GM10266 (cell line): ENCODE measurements at regions not wholly inside any gene's neighbourhood (a gene's known extent, or its start where the extent isn't known, plus 50 kb on each side); places are given as distances from the start of the nearest gene placed in this dataset.

Experiments used
- DNase-seq: peaks from one replicate; pipeline ENCODE4 v3.0.0; 2012; ENCODE audit errors: extremely low spot score
- TF ChIP-seq, protein P1 (sequence below): IDR thresholded peaks from 2 replicates; pipeline ENCODE4 v1.5.1; 2012; ENCODE audit warnings: mild to moderate bottlenecking, low read depth; ENCODE audit not compliant: control insufficient read depth, insufficient read depth; ENCODE audit errors: missing control alignments

DNA sequence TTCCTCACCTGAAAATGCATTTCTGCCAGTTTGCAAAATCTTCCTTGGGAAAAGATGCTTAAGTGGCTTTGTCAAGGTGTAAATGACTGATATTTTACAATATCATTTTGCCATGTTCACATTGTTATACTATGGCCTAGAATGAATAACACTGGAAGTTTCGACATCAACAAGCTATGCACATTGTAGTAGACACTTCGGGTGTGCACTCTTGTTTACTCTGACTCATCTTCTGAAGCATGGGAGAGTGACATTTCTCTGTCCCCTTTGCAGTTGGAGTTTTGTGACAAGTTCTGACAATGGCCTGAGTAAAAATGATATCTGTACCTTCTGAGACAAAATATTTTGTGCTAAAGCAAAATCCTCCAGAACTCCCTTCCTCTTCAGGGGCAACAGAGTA, 567.0 kb upstream of the RGMA start:
- TF ChIP-seq, protein P1, sequence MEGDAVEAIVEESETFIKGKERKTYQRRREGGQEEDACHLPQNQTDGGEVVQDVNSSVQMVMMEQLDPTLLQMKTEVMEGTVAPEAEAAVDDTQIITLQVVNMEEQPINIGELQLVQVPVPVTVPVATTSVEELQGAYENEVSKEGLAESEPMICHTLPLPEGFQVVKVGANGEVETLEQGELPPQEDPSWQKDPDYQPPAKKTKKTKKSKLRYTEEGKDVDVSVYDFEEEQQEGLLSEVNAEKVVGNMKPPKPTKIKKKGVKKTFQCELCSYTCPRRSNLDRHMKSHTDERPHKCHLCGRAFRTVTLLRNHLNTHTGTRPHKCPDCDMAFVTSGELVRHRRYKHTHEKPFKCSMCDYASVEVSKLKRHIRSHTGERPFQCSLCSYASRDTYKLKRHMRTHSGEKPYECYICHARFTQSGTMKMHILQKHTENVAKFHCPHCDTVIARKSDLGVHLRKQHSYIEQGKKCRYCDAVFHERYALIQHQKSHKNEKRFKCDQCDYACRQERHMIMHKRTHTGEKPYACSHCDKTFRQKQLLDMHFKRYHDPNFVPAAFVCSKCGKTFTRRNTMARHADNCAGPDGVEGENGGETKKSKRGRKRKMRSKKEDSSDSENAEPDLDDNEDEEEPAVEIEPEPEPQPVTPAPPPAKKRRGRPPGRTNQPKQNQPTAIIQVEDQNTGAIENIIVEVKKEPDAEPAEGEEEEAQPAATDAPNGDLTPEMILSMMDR: no peak
- DNase-seq: no peak

DNA sequence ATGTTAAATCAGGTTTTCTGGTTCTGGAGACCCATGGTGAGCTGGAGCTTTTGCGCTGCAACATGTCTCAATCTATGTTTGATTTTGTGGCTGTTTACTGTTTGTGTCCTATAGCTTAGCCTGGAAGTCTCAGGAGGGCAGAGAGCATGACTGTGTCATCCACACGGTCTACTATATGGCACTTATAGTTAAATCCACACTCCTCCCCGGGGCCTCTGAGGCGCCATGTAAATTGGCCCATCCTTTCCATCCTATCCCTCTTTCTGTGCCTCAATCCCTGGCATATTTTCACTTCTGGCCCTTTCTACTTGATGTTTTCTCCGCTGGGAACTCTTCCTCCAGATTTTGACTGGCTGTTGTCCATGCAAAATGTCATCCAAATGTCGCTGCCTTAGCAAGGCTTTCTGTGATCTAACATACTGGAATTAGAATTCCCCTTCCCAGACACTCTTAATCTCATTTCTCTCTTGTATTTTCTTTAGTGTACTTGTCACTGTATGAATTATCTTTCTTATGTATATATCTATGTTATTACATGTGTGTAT, 560.8 kb upstream of the RGMA start:
- TF ChIP-seq, protein P1: no peak
- no peak for DNase-seq

DNA sequence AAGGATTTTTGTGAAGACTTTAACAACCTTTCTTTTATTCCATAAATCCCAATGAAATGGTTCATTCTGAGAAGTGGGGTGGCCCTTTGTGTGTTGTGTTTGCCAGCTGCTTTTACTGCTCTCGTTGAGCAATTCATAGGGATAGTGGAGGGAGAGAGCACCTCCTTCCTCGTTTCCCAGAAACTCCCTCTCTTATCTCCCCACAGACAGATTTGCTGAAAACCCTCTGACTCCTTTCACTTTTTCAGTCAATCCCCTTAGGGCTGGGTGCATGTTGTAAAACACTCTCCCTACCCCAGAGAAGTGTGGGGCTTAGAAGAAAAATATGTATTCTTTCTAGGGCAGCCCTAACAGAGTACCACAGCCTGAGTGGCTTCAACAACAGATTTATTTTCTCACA, 557.2 kb upstream of the RGMA start:
- TF ChIP-seq, protein P1: no peak
- DNase-seq: no peak

DNA sequence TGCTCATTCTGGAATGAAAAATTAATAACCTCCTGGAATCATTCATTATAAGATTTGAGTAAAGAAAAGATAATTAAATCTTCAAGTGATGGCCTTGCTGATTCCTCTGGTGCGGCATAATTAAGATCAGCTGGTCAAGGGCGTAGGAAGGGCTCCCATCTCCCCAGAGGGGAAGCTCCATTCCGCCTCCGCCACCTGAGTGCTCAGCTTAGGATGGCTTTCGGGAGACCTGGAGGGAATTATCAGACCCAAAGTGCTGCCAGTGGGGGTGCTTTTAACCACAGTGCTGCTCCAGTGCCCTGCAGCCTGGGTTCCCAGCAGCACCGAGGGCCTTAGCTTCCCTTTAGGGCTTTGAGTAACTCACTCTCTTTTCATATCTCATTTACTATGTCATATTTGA, 556.6 kb upstream of the RGMA start:
- DNase-seq: no peak
- TF ChIP-seq, protein P1: no peak

DNA sequence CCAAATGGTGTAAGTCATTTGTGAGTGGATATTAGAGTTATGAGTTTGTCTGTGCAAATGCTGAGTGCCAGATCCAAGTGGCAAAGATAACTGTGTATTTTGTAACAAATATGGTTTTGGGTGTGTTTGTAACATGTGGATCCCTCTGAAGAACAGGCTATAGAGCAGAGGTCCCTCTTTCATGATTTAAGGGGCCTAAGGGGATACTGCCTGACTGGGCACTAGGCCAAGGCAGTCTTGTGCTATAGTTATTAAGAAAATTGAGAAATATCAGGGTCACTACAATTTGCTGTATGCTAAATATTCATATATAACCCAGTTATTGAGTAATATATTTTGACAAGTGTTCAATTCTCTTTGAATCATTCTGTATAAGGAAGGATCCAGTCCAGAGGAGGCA, 555.6 kb upstream of the RGMA start:
- TF ChIP-seq, protein P1: no peak
- no peak for DNase-seq

DNA sequence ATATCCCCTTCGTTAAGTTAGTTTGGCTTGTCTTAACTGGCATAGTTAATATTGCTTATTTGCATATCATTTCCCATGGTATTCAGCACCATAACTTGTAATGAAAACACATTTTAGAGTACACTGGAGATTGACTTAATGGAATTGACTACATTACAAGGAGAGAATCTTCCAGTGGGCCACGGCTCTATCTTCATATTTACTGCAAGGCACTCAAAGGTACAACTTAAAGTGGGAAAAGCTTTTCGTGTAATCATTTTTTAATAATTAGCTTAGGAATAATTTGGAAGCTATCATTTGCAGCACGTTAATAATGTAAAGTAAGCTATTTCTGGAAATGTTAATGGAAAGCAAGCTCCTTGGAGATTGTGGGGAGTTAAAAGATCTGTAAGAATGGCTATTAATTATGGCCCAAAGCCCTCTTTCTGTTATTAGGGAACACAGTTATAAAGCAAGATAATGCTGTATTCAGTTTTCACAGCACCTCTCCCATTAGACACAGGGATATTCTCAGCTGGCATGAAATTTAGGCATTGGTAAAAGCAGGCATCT, 551.5 kb upstream of the RGMA start:
- TF ChIP-seq, protein P1: no peak
- no peak for DNase-seq

DNA sequence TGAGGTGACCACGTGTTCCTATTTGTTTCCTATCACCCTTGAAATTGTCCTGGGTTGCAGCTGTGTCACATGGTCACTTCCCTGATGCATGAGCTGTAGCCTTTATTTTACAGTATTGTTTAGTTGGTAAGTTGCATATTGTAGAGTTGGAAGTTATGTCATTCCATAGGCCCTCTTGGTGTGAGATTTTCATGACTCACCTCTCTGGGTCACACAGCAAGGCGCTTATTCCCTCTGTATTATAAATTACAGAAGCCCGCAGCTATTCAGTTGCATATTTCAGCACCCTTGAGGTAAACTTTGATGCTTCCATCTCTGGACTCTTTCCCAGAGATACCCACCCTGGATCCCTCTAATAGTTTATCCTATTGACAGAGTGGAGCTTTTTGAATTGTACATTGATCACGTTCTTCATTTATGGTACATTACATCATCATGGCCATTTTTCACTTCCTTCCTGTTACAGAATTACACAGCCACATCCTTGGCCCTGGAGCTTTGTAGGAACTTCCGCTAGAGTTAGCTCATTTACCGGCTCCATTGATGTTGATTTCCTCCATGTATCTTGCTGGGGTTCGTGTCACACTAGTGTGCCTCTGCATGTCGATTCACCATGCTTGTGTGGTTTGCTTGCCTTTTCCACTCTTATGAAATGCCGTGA, 543.1 kb upstream of the RGMA start:
- DNase-seq: no peak
- TF ChIP-seq, protein P1: no peak
